Mesothelial cell of epicardium (in vitro differentiated cells): ENCODE measurements at regions not wholly inside any gene's neighbourhood (a gene's known extent, or its start where the extent isn't known, plus 50 kb on each side); places are given as distances from the start of the nearest gene placed in this dataset.

ENCODE experiments used
- DNase-seq, 2 experiments: peaks; one replicate each; pipeline ENCODE4 v3.0.0; 2021; ENCODE audit warnings: low spot score in 2 of 2; ENCODE audit not compliant: unreplicated experiment in 2 of 2
- H3K27ac Mint-ChIP-seq: 2 replicates; pipeline ENCODE4 v1.8.0; 2021; ENCODE audit warnings: mixed read lengths
- H3K27me3 Mint-ChIP-seq: 2 replicates; pipeline ENCODE4 v1.8.0; 2021; ENCODE audit warnings: low read depth, mixed read lengths
- H3K36me3 Mint-ChIP-seq: 2 replicates; pipeline ENCODE4 v1.8.0; 2021; ENCODE audit warnings: mixed read lengths
- H3K4me1 Mint-ChIP-seq: 2 replicates; pipeline ENCODE4 v1.8.0; 2021; ENCODE audit warnings: mixed read lengths
- H3K4me3 Mint-ChIP-seq: 2 replicates; pipeline ENCODE4 v1.8.0; 2021; ENCODE audit warnings: mild to moderate bottlenecking, moderate library complexity, mixed read lengths
- H3K9me3 Mint-ChIP-seq: 2 replicates; pipeline ENCODE4 v1.8.0; 2021; ENCODE audit warnings: mixed read lengths
- TF ChIP-seq, protein P1 (sequence below): fragments of 200-600 bp; sonication (generic); IDR thresholded peaks from one replicate; pipeline ENCODE4 v1.5.0; 2021; ENCODE audit warnings: antibody characterized with exemption; ENCODE audit not compliant: unreplicated experiment

DNA sequence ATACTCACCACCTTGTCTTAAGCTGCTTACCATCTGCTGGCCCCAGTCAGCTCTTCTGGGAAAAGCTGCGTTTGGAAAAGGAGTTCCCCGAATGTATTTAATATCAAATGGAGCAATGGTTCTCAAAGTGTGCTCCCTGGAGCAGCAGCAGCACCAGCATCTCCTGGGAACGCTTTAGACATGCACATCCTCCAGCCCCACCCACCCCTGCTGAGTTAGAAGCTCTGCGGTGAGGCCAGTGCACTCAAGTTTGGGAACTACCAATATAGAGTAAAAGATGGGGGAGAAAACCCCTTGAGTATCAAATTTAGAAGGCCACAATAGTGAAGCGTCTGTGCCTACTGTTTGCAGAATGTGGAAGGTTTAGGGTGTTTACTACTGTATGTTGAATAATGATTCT, 124.0 kb upstream of the TOPAZ1 start:
- Mint-ChIP-seq H3K36me3 (no peaks in the 10 kb centered on the region), H3K27me3 (peaks cover 3% of the 10 kb centered on the region), H3K4me3 (no peak overlapping the region), H3K4me1 (peaks cover 6% of the 10 kb centered on the region), H3K27ac (no peak overlapping the region), H3K9me3 (no peaks in the 10 kb centered on the region)
- TF ChIP-seq, protein P1, sequence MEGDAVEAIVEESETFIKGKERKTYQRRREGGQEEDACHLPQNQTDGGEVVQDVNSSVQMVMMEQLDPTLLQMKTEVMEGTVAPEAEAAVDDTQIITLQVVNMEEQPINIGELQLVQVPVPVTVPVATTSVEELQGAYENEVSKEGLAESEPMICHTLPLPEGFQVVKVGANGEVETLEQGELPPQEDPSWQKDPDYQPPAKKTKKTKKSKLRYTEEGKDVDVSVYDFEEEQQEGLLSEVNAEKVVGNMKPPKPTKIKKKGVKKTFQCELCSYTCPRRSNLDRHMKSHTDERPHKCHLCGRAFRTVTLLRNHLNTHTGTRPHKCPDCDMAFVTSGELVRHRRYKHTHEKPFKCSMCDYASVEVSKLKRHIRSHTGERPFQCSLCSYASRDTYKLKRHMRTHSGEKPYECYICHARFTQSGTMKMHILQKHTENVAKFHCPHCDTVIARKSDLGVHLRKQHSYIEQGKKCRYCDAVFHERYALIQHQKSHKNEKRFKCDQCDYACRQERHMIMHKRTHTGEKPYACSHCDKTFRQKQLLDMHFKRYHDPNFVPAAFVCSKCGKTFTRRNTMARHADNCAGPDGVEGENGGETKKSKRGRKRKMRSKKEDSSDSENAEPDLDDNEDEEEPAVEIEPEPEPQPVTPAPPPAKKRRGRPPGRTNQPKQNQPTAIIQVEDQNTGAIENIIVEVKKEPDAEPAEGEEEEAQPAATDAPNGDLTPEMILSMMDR = no peak
- DNase-seq = no peak

DNA sequence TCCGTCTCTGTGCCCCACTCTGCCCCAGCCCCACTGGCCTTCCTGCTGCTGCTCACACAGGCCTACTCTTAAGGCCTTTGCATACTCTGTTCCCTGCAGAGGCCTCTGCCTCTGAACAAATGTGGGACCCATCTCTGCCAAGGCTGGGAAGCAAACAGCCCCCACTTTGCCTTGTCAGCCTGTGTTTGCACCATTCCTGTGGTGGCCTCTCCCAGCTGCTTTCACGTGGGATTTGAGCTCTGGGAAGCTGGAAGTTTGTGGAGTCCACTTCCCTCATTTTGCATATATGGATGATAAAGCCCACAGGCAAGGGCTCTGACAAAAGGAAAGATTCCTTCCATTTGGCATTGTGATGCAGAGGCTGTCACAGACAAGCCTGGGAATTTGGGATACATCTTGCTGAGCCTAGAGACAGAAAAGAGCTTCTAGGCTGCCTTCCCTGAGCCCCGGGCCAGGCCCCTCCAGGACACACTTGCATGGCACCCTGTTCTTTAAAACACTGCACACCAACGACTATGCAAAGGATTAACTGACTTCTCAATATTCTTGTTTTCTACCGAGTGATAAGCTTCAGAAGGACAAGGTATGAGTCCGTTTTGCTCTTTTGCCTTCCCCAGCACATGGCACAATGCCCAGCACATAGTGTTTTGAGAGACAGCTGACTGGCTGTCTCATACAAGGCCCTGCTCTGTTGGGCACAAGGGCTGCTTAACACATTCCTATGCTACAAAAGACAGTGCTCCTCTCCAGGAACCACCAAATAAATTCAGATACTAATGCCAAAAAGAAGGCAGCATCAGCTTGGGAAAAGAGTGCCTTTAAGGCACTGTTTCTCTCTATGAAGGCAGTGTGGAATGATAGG, 120.7 kb upstream of the TOPAZ1 start:
- peaks cover 9% of the 10 kb centered on the region for H3K27me3 Mint-ChIP-seq
- peaks cover 6% of the 10 kb centered on the region for H3K9me3 Mint-ChIP-seq
- H3K27ac Mint-ChIP-seq = no peak overlapping the region
- peaks cover 6% of the 10 kb centered on the region for H3K4me1 Mint-ChIP-seq
- DNase-seq = no peak
- no peak overlapping the region for H3K4me3 Mint-ChIP-seq
- TF ChIP-seq, protein P1 = no peak
- no peaks in the 10 kb centered on the region for H3K36me3 Mint-ChIP-seq

DNA sequence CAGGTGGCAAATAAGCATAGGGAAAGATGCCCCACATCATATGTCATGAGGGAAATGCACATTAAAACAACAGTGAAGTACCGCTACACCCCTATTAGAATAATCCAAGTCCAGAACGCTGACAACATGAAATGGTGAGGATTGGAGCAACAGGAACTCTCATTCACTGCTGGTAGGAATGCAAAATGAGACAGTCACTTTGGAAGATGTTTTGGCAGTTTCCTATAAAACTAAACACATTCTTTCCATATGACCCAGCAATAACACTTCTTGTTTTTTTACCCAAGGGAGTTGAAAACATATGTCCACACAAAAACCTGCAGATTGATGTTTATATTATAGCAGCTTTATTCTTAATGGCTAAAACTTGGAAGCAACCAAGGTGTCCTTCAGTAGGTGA, 116.4 kb upstream of the TOPAZ1 start:
- Mint-ChIP-seq H3K27me3 (peaks cover 14% of the 10 kb centered on the region), H3K36me3 (no peaks in the 10 kb centered on the region), H3K4me1 (no peaks in the 10 kb centered on the region), H3K9me3 (peaks cover 6% of the 10 kb centered on the region), H3K27ac (no peak overlapping the region), H3K4me3 (no peak overlapping the region)
- DNase-seq = no peak
- TF ChIP-seq, protein P1 = no peak

DNA sequence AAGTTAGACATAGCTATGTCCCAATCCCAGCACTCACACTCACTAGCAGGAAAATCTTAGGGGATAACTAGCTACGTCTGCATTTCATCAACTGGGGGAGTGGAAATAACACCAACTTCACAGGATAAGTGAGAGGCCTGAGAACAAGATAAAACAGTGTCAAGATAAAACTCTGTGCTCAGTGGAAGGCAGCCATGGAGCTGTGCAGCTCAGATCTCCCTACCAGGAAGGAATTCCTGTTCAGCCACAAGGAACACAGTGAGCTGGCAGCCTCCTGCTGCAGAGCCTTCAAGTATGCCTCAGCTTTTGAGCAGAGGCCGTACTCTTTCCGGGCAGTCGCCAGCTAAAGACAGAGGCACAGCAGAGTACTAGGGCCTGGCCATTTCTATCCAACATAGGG, 115.8 kb upstream of the TOPAZ1 start:
- Mint-ChIP-seq H3K36me3 (no peaks in the 10 kb centered on the region), H3K27me3 (peaks cover 17% of the 10 kb centered on the region), H3K27ac (no peak overlapping the region), H3K9me3 (peaks cover 6% of the 10 kb centered on the region), H3K4me3 (no peak overlapping the region), H3K4me1 (no peaks in the 10 kb centered on the region)
- no peak for DNase-seq
- TF ChIP-seq, protein P1 = no peak

DNA sequence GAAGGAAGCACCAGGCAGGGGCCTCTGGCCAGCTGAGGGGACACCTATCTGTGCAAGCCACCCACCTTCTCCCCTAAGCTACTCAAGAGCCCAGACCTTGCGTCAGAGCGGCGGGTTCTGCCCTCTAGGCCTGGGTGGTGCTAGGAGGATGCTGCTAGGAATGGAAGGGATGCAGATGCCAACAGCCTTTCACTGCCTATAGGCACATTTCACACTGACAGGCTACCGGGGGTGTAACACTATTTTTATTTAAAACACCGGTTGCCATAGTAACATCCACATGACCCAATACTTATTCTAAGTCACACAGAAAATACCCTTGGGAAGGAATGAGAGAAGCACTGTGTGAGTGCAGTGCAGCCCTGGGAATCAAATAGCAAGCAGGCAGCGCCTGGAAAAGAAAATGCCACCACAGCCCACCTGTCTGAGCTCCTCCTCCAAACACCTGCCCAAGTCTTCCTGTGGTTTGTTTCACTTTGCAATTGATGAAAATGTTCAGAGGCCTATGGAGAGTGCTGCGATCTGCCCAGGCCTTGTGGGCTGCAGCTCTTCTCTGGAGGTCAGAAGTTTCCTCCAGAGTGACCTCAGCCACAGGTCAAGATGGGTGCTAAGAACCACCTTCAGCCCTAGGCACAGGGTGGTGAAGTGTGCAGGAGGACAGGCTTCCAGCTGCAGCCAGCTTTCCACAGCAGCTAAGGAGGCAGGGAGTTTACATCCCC, 113.5 kb upstream of the TOPAZ1 start:
- Mint-ChIP-seq H3K4me3 (no peak overlapping the region), H3K27ac (no peak overlapping the region), H3K9me3 (peaks cover 6% of the 10 kb centered on the region), H3K27me3 (peaks cover 39% of the 10 kb centered on the region), H3K36me3 (no peaks in the 10 kb centered on the region), H3K4me1 (no peaks in the 10 kb centered on the region)
- TF ChIP-seq, protein P1 = no peak
- no peak for DNase-seq
